HepG2 (cell line): ENCODE measurements at regions not wholly inside any gene's neighbourhood (a gene's known extent, or its start where the extent isn't known, plus 50 kb on each side); places are given as distances from the start of the nearest gene placed in this dataset.

Experiments used
- ATAC-seq: fragments of 200-7000 bp; cut with Tn5 transposase; 3 replicates; pipeline ENCODE4 v1.9.1; 2020; ENCODE audit warnings: mild to moderate bottlenecking, moderate library complexity
- BruUV-seq: library from RNA; stranded (reverse); fragments of 400-500 nt; replicated peaks from 2 replicates; lab custom pipeline; 2021; lab: Mats Ljungman, UMichigan
- CTCF ChIA-PET: fragments of 300-600 bp; formaldehyde crosslinking; extraction: SDS; loops from one replicate; lab custom pipeline; 2021; ENCODE audit warnings: low total read pairs, inconsistent platforms, low intra/inter-chr PET ratio; lab: Yijun Ruan, JAX
- POLR2A ChIA-PET: fragments of 350-600 bp; sonication (Branson Sonifier 250); formaldehyde crosslinking; loops from one replicate; lab custom pipeline; 2020; ENCODE audit warnings: antibody characterized with exemption, inconsistent platforms; lab: Yijun Ruan, JAX
- DNase-seq: peaks from one replicate; pipeline ENCODE4 v3.0.0-alpha.2; 2015; ENCODE audit warnings: low spot score
- FAIRE-seq: peaks from 3 replicates; lab custom pipeline; 2011; peaks lifted over from hg19 to GRCh38; lab: Jason Lieb, UNC
- H2AFZ ChIP-seq: one replicate; pipeline ENCODE4 v1.6.1; 2011; ENCODE audit warnings: low read length, inconsistent platforms
- H3K27ac ChIP-seq: fragments of 300-600 bp; 3 replicates; pipeline ENCODE4 v1.8.0; 2011; ENCODE audit warnings: mixed run types, mild to moderate bottlenecking, mixed read lengths, low read length, inconsistent platforms; ENCODE audit not compliant: insufficient read depth; ENCODE audit errors: extremely low read length
- H3K27me3 ChIP-seq, 2 experiments: fragments of 200-600 bp in 1 of 2; 2 replicates in 1 of 2; 3 replicates in 1 of 2; pipeline versions ENCODE4 v1.6.0 to v1.8.0; 2011; ENCODE audit warnings: low read length in 2 of 2, mild to moderate bottlenecking in 2 of 2, moderate library complexity in 2 of 2, inconsistent platforms in 1 of 2; ENCODE audit not compliant: insufficient read depth in 2 of 2, control insufficient read depth in 1 of 2
- H3K36me3 ChIP-seq, 2 experiments: fragments of 200-600 bp in 1 of 2; replicated peaks in 1 of 2; 2 replicates in 1 of 2; 3 replicates in 1 of 2; pipeline versions ENCODE4 v1.5.1 to v1.8.0; 2011; ENCODE audit warnings: low read length in 2 of 2, inconsistent platforms in 1 of 2; ENCODE audit not compliant: insufficient read depth in 2 of 2, control insufficient read depth in 1 of 2
- H3K4me1 ChIP-seq: 2 replicates; pipeline ENCODE4 v1.5.1; 2012; ENCODE audit warnings: low read length, inconsistent platforms; ENCODE audit not compliant: insufficient read depth
- H3K4me2 ChIP-seq: 2 replicates; pipeline ENCODE4 v1.6.0; 2011; ENCODE audit warnings: low read depth, low read length, inconsistent platforms
- H3K4me3 ChIP-seq, 3 experiments: fragments of 200-600 bp in 1 of 3; sonication (generic), shearing (Covaris generic) in 1 of 3; replicated peaks in 1 of 3; 2 replicates each; pipeline ENCODE4 v1.5.1; 2011 to 2016; ENCODE audit warnings: low read length in 3 of 3, inconsistent platforms in 2 of 3, low read depth in 2 of 3, mild to moderate bottlenecking in 2 of 3, control low read depth in 1 of 3, mixed read lengths in 1 of 3; ENCODE audit not compliant: insufficient read depth in 1 of 3
- H3K79me2 ChIP-seq: one replicate; pipeline ENCODE4 v1.6.1; 2011; ENCODE audit warnings: low read length, inconsistent platforms; ENCODE audit not compliant: insufficient read depth
- H3K9ac ChIP-seq: 2 replicates; pipeline ENCODE4 v1.6.0; 2011; ENCODE audit warnings: mild to moderate bottlenecking, low read depth, low read length, inconsistent platforms; ENCODE audit not compliant: insufficient read depth
- H3K9me3 ChIP-seq: 2 replicates; pipeline ENCODE4 v1.5.1; 2012; ENCODE audit warnings: mild to moderate bottlenecking, low read length
- H4K20me1 ChIP-seq: 2 replicates; pipeline ENCODE4 v1.6.0; 2011; ENCODE audit warnings: inconsistent platforms, mild to moderate bottlenecking, low read length, moderate library complexity; ENCODE audit not compliant: insufficient read depth
- ATF7 ChIP-seq, 2 experiments: fragments of 450-650 bp in 1 of 2; sonication (generic) in 1 of 2; formaldehyde crosslinking in 1 of 2; IDR thresholded peaks; 2 replicates each; pipeline versions ENCODE4 v1.4.0 to v1.6.1; 2016 to 2020; ENCODE audit warnings: antibody characterized with exemption in 1 of 2, mild to moderate bottlenecking in 1 of 2, missing genetic modification reagents in 1 of 2
- ATRX ChIP-seq: sonication (generic); formaldehyde crosslinking; IDR thresholded peaks from 2 replicates; pipeline ENCODE4 v1.4.0; 2020; ENCODE audit warnings: missing genetic modification reagents, borderline replicate concordance
- CREB1 ChIP-seq, 2 experiments: fragments of 450-650 bp in 1 of 2; IDR thresholded peaks; 2 replicates each; pipeline ENCODE4 v1.6.1; 2016 to 2017; ENCODE audit warnings: control low read depth in 1 of 2, mild to moderate bottlenecking in 1 of 2, missing compliant biosample characterization in 1 of 2, missing genetic modification characterization in 1 of 2
- POLR2AphosphoS2 ChIP-seq: IDR thresholded peaks from 2 replicates; pipeline ENCODE4 v1.6.1; 2011; ENCODE audit warnings: low read depth, low read length, improper control_type of control experiment
- RXRB ChIP-seq: IDR thresholded peaks from 2 replicates; pipeline ENCODE4 v1.6.1; 2016; ENCODE audit warnings: borderline replicate concordance, missing genetic modification reagents, missing compliant biosample characterization
- SKI ChIP-seq: fragments of 450-650 bp; IDR thresholded peaks from one replicate; pipeline ENCODE4 v1.6.1; 2018; ENCODE audit warnings: mild to moderate bottlenecking; ENCODE audit not compliant: partially characterized antibody
- TCF7 ChIP-seq: sonication (generic); IDR thresholded peaks from 2 replicates; pipeline ENCODE4 v1.6.1; 2016; ENCODE audit warnings: antibody characterized with exemption, low read depth
- ZFP36L1 ChIP-seq: sonication (generic); formaldehyde crosslinking; IDR thresholded peaks from 2 replicates; pipeline ENCODE4 v1.8.0; 2022; ENCODE audit warnings: mild to moderate bottlenecking, missing genetic modification reagents, moderate library complexity
- ZNF274 ChIP-seq: sonication (generic); formaldehyde crosslinking; IDR thresholded peaks from 2 replicates; pipeline ENCODE4 v1.5.1; 2020; ENCODE audit warnings: mild to moderate bottlenecking, missing genetic modification reagents
- ZNF432 ChIP-seq: sonication (generic); formaldehyde crosslinking; IDR thresholded peaks from 2 replicates; pipeline ENCODE4 v1.5.0; 2020; ENCODE audit warnings: missing genetic modification reagents, mild to moderate bottlenecking, borderline replicate concordance
- ZNF569 ChIP-seq: sonication (generic); formaldehyde crosslinking; IDR thresholded peaks from 2 replicates; pipeline ENCODE4 v1.5.0; 2020; ENCODE audit warnings: mild to moderate bottlenecking, missing genetic modification reagents, moderate library complexity, borderline replicate concordance
- ZNF703 ChIP-seq: sonication (generic); formaldehyde crosslinking; IDR thresholded peaks from 2 replicates; pipeline ENCODE4 v1.5.1; 2020; ENCODE audit warnings: missing genetic modification reagents, mild to moderate bottlenecking, moderate library complexity, borderline replicate concordance
- WGBS: methylation state at CpG from one replicate; pipeline ENCODE4 v1.1.6; 2017; ENCODE audit warnings: low lambda C conversion rate; 5-methylcytosine and 5-hydroxymethylcytosine counted together
- in situ Hi-C: cut with HindIII; loops from 2 replicates; pipeline ENCODE4 v1.10.0; 2017; ENCODE audit warnings: low pct_unique_long_range_greater_than_20kb; ENCODE audit not compliant: extremely low pct_ligation_motif_present
- intact Hi-C: fragments of 100-400 bp; cut with micrococcal nuclease; formaldehyde crosslinking; loops from one replicate; pipeline ENCODE4 v1.10.0; 2022; ENCODE audit not compliant: unreplicated experiment
- TF ChIP-seq, protein P1 (sequence below): sonication (generic); formaldehyde crosslinking; IDR thresholded peaks from 2 replicates; pipeline ENCODE4 v1.4.0; 2020; ENCODE audit warnings: missing genetic modification reagents
- TF ChIP-seq, protein P2 (sequence below): sonication (generic); formaldehyde crosslinking; IDR thresholded peaks from 2 replicates; pipeline ENCODE4 v1.5.0; 2020; ENCODE audit warnings: missing genetic modification reagents
- TF ChIP-seq, protein P3 (sequence below): sonication (generic); formaldehyde crosslinking; IDR thresholded peaks from 2 replicates; pipeline ENCODE4 v1.4.0; 2020; ENCODE audit warnings: mild to moderate bottlenecking, missing genetic modification reagents
- TF ChIP-seq, protein P4 (sequence below): sonication (generic); formaldehyde crosslinking; IDR thresholded peaks from 2 replicates; pipeline ENCODE4 v1.8.1; 2023; ENCODE audit warnings: missing genetic modification reagents, mild to moderate bottlenecking, borderline replicate concordance

DNA sequence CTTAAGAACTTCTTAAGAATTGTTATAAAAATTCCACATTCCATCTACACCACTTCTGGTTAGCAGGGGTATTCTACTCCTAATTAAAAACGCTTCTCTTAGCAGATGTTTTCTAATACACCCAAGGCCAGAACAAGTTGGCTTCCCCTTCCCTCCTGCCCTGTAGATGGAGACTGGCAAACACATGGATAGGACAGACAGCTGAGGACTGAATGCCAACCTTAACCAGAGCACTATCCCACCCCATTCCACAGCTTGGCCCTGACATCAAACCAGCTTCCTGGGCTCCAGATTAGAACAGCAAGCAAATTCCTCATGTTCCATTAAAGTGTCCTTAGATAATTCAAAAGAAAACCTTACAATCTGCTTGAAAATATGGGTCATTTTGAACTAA, 56.6 kb upstream of the IL6 start (continued):
- TF ChIP-seq, protein P1, sequence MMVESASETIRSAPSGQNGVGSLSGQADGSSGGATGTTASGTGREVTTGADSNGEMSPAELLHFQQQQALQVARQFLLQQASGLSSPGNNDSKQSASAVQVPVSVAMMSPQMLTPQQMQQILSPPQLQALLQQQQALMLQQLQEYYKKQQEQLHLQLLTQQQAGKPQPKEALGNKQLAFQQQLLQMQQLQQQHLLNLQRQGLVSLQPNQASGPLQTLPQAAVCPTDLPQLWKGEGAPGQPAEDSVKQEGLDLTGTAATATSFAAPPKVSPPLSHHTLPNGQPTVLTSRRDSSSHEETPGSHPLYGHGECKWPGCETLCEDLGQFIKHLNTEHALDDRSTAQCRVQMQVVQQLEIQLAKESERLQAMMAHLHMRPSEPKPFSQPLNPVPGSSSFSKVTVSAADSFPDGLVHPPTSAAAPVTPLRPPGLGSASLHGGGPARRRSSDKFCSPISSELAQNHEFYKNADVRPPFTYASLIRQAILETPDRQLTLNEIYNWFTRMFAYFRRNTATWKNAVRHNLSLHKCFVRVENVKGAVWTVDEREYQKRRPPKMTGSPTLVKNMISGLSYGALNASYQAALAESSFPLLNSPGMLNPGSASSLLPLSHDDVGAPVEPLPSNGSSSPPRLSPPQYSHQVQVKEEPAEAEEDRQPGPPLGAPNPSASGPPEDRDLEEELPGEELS (CRISPR knock-in tag) = no peak
- no peak for TF ChIP-seq RXRB (CRISPR knock-in tag)
- TF ChIP-seq, protein P2, sequence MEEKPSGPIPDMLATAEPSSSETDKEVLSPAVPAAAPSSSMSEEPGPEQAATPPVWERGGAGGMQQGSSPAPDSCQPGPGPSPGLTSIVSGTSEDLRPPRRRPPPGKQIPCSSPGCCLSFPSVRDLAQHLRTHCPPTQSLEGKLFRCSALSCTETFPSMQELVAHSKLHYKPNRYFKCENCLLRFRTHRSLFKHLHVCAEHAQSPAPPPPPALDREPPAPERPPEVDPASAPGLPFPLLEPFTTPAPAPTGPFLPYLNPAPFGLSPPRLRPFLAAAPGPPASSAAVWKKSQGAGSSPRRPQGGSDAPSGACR (CRISPR knock-in tag) = no peak
- TF ChIP-seq ZNF703 (CRISPR knock-in tag) = no peak
- TF ChIP-seq, protein P3, sequence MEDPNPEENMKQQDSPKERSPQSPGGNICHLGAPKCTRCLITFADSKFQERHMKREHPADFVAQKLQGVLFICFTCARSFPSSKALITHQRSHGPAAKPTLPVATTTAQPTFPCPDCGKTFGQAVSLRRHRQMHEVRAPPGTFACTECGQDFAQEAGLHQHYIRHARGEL = no peak
- TF ChIP-seq, protein P4, sequence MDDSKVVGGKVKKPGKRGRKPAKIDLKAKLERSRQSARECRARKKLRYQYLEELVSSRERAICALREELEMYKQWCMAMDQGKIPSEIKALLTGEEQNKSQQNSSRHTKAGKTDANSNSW (CRISPR knock-in tag) = no peak
- TF ChIP-seq ZNF569 = no peak

DNA sequence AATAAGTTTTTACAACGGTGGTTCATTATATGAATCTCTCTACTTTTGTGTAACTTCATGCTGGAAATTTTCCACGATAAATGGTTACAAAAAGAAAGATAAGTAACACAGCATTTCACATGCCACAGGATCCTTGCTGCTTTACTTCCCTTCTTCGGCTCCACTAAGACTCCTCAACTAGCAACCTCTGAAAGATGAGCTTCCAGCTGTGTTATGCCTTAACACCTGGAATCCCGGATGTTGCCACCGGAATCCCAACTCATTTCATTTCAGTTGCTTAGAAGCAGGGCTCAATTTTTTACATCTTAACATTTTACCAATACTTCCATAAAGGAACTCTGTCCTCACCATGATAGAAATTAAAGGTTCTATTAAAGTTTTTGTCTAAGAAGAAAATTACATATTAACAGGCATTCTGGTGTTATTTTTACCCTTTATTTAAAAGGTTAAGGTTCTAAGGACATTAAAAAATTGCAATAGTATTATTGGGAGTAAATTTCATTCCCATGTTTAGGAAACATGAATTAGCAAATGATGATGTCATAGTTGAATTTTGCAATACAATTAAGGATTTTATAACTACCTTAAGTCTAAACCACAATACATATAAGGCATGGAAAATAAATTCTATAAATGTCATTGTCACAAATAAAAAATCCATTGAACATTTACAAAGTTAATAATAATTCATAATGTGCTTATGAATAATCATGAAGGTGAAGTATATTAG, 57.1 kb upstream of the IL6 start:
- ATAC-seq = no peak
- H3K27ac ChIP-seq = no peak overlapping the region
- intact Hi-C loops = no loop called here
- 45% methylated on average over 5 of the region's 5 CpGs for WGBS
- H3K36me3 ChIP-seq = no peaks in the 10 kb centered on the region
- H3K9me3 ChIP-seq = no peaks in the 10 kb centered on the region
- BruUV-seq = no TSS peak
- H3K9ac ChIP-seq = no peak overlapping the region
- TF ChIP-seq POLR2AphosphoS2 = no peak
- no peak for TF ChIP-seq SKI
- TF ChIP-seq ZFP36L1 = no peak
- peak; percentile 44; the same call in 1 of the 2 replicates for TF ChIP-seq CREB1 (IDR thresholded peaks at IDR 0.05)
- TF ChIP-seq CREB1 (CRISPR knock-in tag; IDR thresholded peaks at IDR 0.05) = no peak
- TF ChIP-seq ATRX (CRISPR knock-in tag) = no peak
- TF ChIP-seq TCF7 = no peak
- TF ChIP-seq ATF7 (IDR thresholded peaks at IDR 0.05) = peak; percentile 95
- TF ChIP-seq ATF7 (CRISPR knock-in tag; IDR thresholded peaks at IDR 0.05) = no peak
- no peak for TF ChIP-seq ZNF274
- TF ChIP-seq ZNF432 (CRISPR knock-in tag) = no peak
- TF ChIP-seq, all 625 proteins: peak for 2
- FAIRE-seq (no peak), DNase-seq (no peak)
- CTCF ChIA-PET = no interaction called here
- Histone ChIP-seq H3K79me2 (no peaks in the 10 kb centered on the region), H2AFZ (no peak overlapping the region), H4K20me1 (no peaks in the 10 kb centered on the region), H3K27me3 (no peaks in the 10 kb centered on the region; a peak in 1 of 5 replicates), H3K4me2 (no peak overlapping the region), H3K4me3 (no peak overlapping the region), H3K4me1 (peaks cover 26% of the 10 kb centered on the region)
- POLR2A ChIA-PET = no interaction called here
- in situ Hi-C loops = no loop called here
